ENCODE measurements at regions not wholly inside any gene's neighbourhood (a gene's known extent, or its start where the extent isn't known, plus 50 kb on each side); places are given as distances from the start of the nearest gene placed in this dataset.

GRCh38 chr13:22717036-22717435 is 463.7 kb upstream of the SGCG start:
- TF ChIP-seq CTCF (conservative IDR thresholded peaks at IDR 0.05; ENCODE audit: low read length) (no peak), EZH2phosphoT487 (IDR thresholded peaks at IDR 0.05; ENCODE audit: borderline replicate concordance) (no peak)
